Inferior parietal cortex (tissue), 1 donor: ENCODE measurements at regions not wholly inside any gene's neighbourhood (a gene's known extent, or its start where the extent isn't known, plus 50 kb on each side); places are given as distances from the start of the nearest gene placed in this dataset.

Experiments
- DNase-seq: peaks from one replicate; pipeline ENCODE4 v3.0.0-alpha.2; 2016; ENCODE audit errors: extremely low spot score

- no peak for DNase-seq
Observed at GRCh38 chrX:39437670-39438441, 636.6 kb downstream of the MID1IP1 start.

GRCh38 chrX:39438603-39439602 is 637.6 kb downstream of the MID1IP1 start:
- no peak for DNase-seq

GRCh38 chrX:39439906-39440798 is 638.9 kb downstream of the MID1IP1 start:
- DNase-seq: no peak

- DNase-seq: no peak
Observed at GRCh38 chrX:39440799-39441284, 639.6 kb downstream of the MID1IP1 start.

- no peak for DNase-seq
Observed at GRCh38 chrX:39442332-39442731, 641.1 kb downstream of the MID1IP1 start.

GRCh38 chrX:39443240-39443639 is 642.0 kb downstream of the MID1IP1 start:
- no peak for DNase-seq

GRCh38 chrX:39445336-39445735 is 644.1 kb downstream of the MID1IP1 start:
- no peak for DNase-seq

- DNase-seq: no peak
Observed at GRCh38 chrX:39449352-39449751, 648.1 kb downstream of the MID1IP1 start.

- no peak for DNase-seq
Observed at GRCh38 chrX:39450234-39450977, 647.4 kb downstream of the BCOR start.

GRCh38 chrX:39451046-39451445 is 646.7 kb downstream of the BCOR start:
- no peak for DNase-seq

- DNase-seq: no peak
Observed at GRCh38 chrX:39452401-39452800, 645.4 kb downstream of the BCOR start.

- DNase-seq: peak; percentile 20
Observed at GRCh38 chrX:39453889-39454621, 643.7 kb downstream of the BCOR start.

- DNase-seq: peak; percentile 20
Observed at GRCh38 chrX:39456894-39457604, 640.7 kb downstream of the BCOR start.

- DNase-seq: no peak
Observed at GRCh38 chrX:39458779-39459178, 639.0 kb downstream of the BCOR start.

- no peak for DNase-seq
Observed at GRCh38 chrX:39459204-39459603, 638.6 kb downstream of the BCOR start.

GRCh38 chrX:39459952-39460351 is 637.8 kb downstream of the BCOR start:
- DNase-seq: no peak

GRCh38 chrX:39460499-39460898 is 637.3 kb downstream of the BCOR start:
- no peak for DNase-seq

- DNase-seq: no peak
Observed at GRCh38 chrX:39462835-39463234, 634.9 kb downstream of the BCOR start.

GRCh38 chrX:39464253-39464652 is 633.5 kb downstream of the BCOR start:
- no peak for DNase-seq
